Activated CD8-positive, alpha-beta T cell treated with anti-CD3 and anti-CD28 coated beads for 36 hours (primary cell): ENCODE measurements at regions not wholly inside any gene's neighbourhood (a gene's known extent, or its start where the extent isn't known, plus 50 kb on each side); places are given as distances from the start of the nearest gene placed in this dataset.

ENCODE experiments used
- ATAC-seq: fragments of 200-7000 bp; cut with Tn5 transposase; one replicate; pipeline ENCODE4 v1.10.0; 2021; ENCODE audit warnings: mild to moderate bottlenecking, moderate library complexity
- CTCF ChIA-PET: fragments of 350-600 bp; sonication (Branson Sonifier 250); formaldehyde crosslinking; loops from one replicate; lab custom pipeline; 2021; ENCODE audit warnings: antibody characterized with exemption; lab: Charles Lee
- POLR2A ChIA-PET: fragments of 350-600 bp; sonication (Branson Sonifier 250); formaldehyde crosslinking; loops from one replicate; lab custom pipeline; 2021; ENCODE audit warnings: antibody characterized with exemption; lab: Charles Lee
- DNase-seq: peaks from one replicate; pipeline ENCODE4 v3.0.0-alpha.2; 2020
- H3K27ac Mint-ChIP-seq: one replicate; pipeline ENCODE4 v1.8.0; 2021; ENCODE audit warnings: mild to moderate bottlenecking, mixed read lengths
- H3K27me3 Mint-ChIP-seq: one replicate; pipeline ENCODE4 v1.8.0; 2021; ENCODE audit warnings: mixed read lengths
- H3K36me3 Mint-ChIP-seq: one replicate; pipeline ENCODE4 v1.8.0; 2021; ENCODE audit warnings: low read depth, mixed read lengths
- H3K4me1 Mint-ChIP-seq: one replicate; pipeline ENCODE4 v1.8.0; 2021; ENCODE audit warnings: low read depth, mixed read lengths
- H3K4me3 Mint-ChIP-seq: one replicate; pipeline ENCODE4 v1.8.0; 2021; ENCODE audit warnings: mild to moderate bottlenecking, moderate library complexity, mixed read lengths
- H3K9me3 Mint-ChIP-seq: one replicate; pipeline ENCODE4 v1.8.0; 2021; ENCODE audit warnings: mixed read lengths
- intact Hi-C: fragments of 100-400 bp; cut with micrococcal nuclease; formaldehyde crosslinking; loops from one replicate; pipeline ENCODE4 v1.10.0; 2022
- TF ChIP-seq, protein P1 (sequence below): fragments of 200-600 bp; IDR thresholded peaks from one replicate; pipeline ENCODE4 v1.8.0; 2022; ENCODE audit warnings: antibody characterized with exemption, mild to moderate bottlenecking

DNA sequence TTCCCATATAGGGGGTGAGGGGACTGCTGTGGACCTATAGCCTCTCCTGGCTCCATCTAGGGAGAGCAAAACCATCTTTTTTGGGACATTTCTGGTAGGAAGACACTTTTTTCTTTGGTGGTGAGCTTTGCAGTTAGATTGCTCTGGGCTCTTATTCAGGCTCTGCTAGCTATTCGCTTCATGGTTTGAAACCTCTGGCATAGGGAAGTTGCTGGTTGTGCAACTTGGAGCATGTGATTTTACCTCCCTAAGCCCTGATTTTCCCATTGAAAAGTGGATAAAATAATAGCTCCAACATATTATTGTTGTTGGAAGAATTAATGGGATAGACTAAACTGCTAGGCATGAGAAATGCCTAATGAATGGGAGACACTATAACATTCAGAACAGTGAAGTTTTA, 69.6 kb downstream of the CYP26A1 start:
- no peaks in the 10 kb centered on the region for H3K36me3 Mint-ChIP-seq
- CTCF ChIA-PET, result no interaction called here
- no peak overlapping the region for H3K4me3 Mint-ChIP-seq
- no peak overlapping the region for H3K27ac Mint-ChIP-seq
- H3K27me3 Mint-ChIP-seq, result peaks cover 23% of the 10 kb centered on the region
- intact Hi-C loops, result no loop called here
- DNase-seq (no peak), ATAC-seq (no peak)
- TF ChIP-seq, protein P1, sequence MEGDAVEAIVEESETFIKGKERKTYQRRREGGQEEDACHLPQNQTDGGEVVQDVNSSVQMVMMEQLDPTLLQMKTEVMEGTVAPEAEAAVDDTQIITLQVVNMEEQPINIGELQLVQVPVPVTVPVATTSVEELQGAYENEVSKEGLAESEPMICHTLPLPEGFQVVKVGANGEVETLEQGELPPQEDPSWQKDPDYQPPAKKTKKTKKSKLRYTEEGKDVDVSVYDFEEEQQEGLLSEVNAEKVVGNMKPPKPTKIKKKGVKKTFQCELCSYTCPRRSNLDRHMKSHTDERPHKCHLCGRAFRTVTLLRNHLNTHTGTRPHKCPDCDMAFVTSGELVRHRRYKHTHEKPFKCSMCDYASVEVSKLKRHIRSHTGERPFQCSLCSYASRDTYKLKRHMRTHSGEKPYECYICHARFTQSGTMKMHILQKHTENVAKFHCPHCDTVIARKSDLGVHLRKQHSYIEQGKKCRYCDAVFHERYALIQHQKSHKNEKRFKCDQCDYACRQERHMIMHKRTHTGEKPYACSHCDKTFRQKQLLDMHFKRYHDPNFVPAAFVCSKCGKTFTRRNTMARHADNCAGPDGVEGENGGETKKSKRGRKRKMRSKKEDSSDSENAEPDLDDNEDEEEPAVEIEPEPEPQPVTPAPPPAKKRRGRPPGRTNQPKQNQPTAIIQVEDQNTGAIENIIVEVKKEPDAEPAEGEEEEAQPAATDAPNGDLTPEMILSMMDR, result no peak
- H3K9me3 Mint-ChIP-seq, result no peaks in the 10 kb centered on the region
- POLR2A ChIA-PET, result interaction anchor here (0.6 kb wide), 1 partner anchor 412 kb away, joined by 3 read pairs; no protein-coding TSS in a partner anchor
- H3K4me1 Mint-ChIP-seq, result no peaks in the 10 kb centered on the region

DNA sequence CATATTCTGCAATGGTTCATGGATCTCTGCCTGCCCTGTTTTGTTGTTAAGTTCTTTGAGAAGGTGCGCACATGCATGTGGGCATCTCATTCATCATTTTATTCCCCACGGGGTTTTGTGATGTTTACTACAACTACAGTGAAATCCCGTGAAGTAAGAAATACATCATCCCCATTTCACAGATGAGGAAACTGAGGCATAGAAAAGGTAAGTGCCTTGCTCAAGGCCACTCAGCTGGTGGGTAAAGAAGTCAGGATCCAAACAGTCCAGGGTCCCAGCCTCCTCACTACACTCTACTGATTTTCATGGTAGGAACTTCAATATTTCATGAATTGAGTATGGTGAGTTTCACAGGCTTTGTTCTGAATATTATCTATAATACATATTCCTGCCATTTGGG, 72.6 kb downstream of the CYP26A1 start:
- Mint-ChIP-seq H3K27ac (no peak overlapping the region), H3K4me3 (no peak overlapping the region), H3K4me1 (peaks cover 14% of the 10 kb centered on the region), H3K27me3 (peaks cover 21% of the 10 kb centered on the region), H3K36me3 (no peaks in the 10 kb centered on the region), H3K9me3 (no peaks in the 10 kb centered on the region)
- no peak for DNase-seq
- ChIA-PET POLR2A (no interaction called here), CTCF (interaction anchor here (1.0 kb wide), 1 partner anchor 9 kb away, joined by 3 read pairs; no protein-coding TSS in a partner anchor)
- TF ChIP-seq, protein P1, result no peak
- intact Hi-C loops, result no loop called here
- no peak for ATAC-seq

DNA sequence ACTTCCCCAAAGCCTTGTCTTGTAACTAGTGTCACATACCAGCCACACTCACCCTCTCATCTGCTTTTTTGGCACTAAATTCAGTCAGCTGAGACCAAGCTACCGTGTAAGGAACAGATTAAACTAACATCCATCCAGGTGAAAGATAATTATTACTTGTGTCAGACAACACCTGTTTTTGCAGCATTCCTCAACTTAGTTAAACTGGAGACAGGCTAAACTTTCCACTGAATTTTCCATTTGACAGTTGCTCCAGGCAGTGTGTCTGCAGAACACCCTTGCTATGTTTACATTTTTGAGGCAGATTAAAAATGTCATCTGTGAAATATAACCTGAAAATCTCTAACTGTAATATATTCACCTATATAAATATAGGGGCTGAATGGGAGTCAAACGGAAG, 73.6 kb downstream of the CYP26A1 start:
- Mint-ChIP-seq H3K4me3 (no peak overlapping the region), H3K9me3 (no peaks in the 10 kb centered on the region), H3K36me3 (no peaks in the 10 kb centered on the region), H3K4me1 (peaks cover 14% of the 10 kb centered on the region), H3K27me3 (peaks cover 21% of the 10 kb centered on the region), H3K27ac (no peak overlapping the region)
- ATAC-seq (no peak), DNase-seq (no peak)
- POLR2A ChIA-PET, result no interaction called here
- TF ChIP-seq, protein P1, result no peak
- intact Hi-C loops, result no loop called here
- CTCF ChIA-PET, result no interaction called here

DNA sequence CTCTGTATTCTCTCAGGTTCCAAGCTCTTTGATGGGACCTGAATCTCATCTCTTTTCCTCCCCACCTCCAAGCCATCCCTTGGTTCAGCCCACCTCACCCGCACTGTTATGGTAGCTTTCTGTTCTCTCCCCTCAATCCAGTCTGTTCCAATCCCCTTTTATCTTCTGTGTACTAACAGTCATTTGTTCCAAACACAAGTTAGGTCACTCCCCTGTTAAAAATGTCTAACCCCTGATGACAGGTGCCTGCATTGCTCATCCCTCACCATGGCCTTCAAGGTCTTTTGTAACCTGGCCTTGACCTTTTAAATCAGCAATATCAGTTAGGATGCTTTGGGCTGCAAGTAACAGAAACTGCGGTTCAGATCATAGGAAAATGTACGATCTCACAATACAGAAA, 74.8 kb downstream of the CYP26A1 start:
- ChIA-PET POLR2A (interaction anchor here (0.6 kb wide), 1 partner anchor 211 kb away, joined by 3 read pairs; no protein-coding TSS in a partner anchor), CTCF (no interaction called here)
- ATAC-seq, result no peak
- no peak for DNase-seq
- Mint-ChIP-seq H3K4me3 (no peak overlapping the region), H3K27me3 (peaks cover 20% of the 10 kb centered on the region), H3K27ac (no peak overlapping the region), H3K9me3 (no peaks in the 10 kb centered on the region), H3K36me3 (no peaks in the 10 kb centered on the region), H3K4me1 (peaks cover 14% of the 10 kb centered on the region)
- intact Hi-C loops, result no loop called here
- TF ChIP-seq, protein P1, result no peak

DNA sequence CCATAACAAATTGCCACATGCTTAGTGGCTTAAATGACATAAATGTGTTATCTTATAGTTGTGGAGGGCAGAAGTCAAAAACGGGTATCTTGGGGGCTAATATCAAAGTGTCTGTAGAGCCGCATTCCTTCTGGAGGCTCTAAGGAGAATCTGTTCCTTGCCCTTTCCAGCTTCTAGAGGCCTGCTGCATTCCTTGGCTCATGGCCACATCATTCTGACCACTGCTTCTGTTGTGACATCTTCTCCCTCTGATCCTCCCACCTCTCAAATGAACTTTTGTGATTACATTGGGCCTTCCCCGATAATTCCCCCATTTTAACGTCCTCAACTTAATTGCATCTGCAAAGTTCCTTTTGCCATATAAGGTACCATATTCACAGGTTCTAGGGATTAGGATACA, 76.1 kb downstream of the CYP26A1 start:
- no peak overlapping the region for H3K27ac Mint-ChIP-seq
- ChIA-PET POLR2A (no interaction called here), CTCF (no interaction called here)
- TF ChIP-seq, protein P1, result no peak
- peaks cover 19% of the 10 kb centered on the region for H3K27me3 Mint-ChIP-seq
- peaks cover 14% of the 10 kb centered on the region for H3K4me1 Mint-ChIP-seq
- ATAC-seq, result no peak
- H3K36me3 Mint-ChIP-seq, result no peaks in the 10 kb centered on the region
- DNase-seq, result no peak
- H3K9me3 Mint-ChIP-seq, result peaks cover under 1% of the 10 kb centered on the region
- no peak overlapping the region for H3K4me3 Mint-ChIP-seq
- intact Hi-C loops, result no loop called here
